Loucy (cell line): ENCODE measurements at regions not wholly inside any gene's neighbourhood (a gene's known extent, or its start where the extent isn't known, plus 50 kb on each side); places are given as distances from the start of the nearest gene placed in this dataset.

Source experiments
- EZH2phosphoT487 ChIP-seq: fragments of 200-600 bp; IDR thresholded peaks from 2 replicates; pipeline ENCODE4 v1.6.1; 2018; ENCODE audit warnings: antibody characterized with exemption, mild to moderate bottlenecking, moderate library complexity, borderline replicate concordance
- TF ChIP-seq, protein P1 (sequence below): fragments of 200-600 bp; sonication (generic); conservative IDR thresholded peaks from 2 replicates; pipeline ENCODE4 v1.5.1; 2014; ENCODE audit warnings: mild to moderate bottlenecking, antibody characterized with exemption, low read length

DNA sequence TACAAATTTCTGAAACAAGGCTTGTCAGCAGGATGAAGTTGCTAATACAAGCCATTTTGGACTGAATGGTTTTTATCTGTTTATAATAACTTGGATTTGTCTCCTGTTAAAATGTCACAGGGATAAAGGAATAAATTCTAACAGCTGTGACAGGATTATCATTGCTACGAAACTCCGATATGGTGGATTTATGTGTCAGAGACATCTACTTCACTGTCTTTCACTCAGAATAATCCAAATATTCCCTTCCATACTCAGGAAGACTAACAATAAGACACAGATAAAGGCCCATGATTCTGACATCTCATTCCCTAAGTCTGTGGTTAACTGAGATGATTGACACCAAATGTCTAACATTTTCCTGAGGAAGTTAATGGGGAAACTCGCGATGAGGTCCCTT is 529.8 kb upstream of the GOT2 start:
- TF ChIP-seq, protein P1, sequence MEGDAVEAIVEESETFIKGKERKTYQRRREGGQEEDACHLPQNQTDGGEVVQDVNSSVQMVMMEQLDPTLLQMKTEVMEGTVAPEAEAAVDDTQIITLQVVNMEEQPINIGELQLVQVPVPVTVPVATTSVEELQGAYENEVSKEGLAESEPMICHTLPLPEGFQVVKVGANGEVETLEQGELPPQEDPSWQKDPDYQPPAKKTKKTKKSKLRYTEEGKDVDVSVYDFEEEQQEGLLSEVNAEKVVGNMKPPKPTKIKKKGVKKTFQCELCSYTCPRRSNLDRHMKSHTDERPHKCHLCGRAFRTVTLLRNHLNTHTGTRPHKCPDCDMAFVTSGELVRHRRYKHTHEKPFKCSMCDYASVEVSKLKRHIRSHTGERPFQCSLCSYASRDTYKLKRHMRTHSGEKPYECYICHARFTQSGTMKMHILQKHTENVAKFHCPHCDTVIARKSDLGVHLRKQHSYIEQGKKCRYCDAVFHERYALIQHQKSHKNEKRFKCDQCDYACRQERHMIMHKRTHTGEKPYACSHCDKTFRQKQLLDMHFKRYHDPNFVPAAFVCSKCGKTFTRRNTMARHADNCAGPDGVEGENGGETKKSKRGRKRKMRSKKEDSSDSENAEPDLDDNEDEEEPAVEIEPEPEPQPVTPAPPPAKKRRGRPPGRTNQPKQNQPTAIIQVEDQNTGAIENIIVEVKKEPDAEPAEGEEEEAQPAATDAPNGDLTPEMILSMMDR, result no peak
- TF ChIP-seq EZH2phosphoT487, result no peak
